HCT116 (cell line): ENCODE measurements at regions not wholly inside any gene's neighbourhood (a gene's known extent, or its start where the extent isn't known, plus 50 kb on each side); places are given as distances from the start of the nearest gene placed in this dataset.

Experiments used
- CEBPB ChIP-seq: IDR thresholded peaks from 2 replicates; pipeline ENCODE4 v1.6.1; 2012; ENCODE audit warnings: low read depth
- CTCF ChIP-seq, 3 experiments: fragments of 200-600 bp in 1 of 3; sonication (generic) in 1 of 3; IDR thresholded peaks in 2 of 3; conservative IDR thresholded peaks in 1 of 3; 2 replicates each; pipeline ENCODE4 v1.5.1; 2012 to 2017; ENCODE audit warnings: low read depth in 2 of 3, low read length in 2 of 3, antibody characterized with exemption in 1 of 3, borderline replicate concordance in 1 of 3, control low read depth in 1 of 3, mild to moderate bottlenecking in 1 of 3, mixed read lengths in 1 of 3, mixed run types in 1 of 3, moderate library complexity in 1 of 3; ENCODE audit not compliant: insufficient read depth in 1 of 3
- MAX ChIP-seq: IDR thresholded peaks from 2 replicates; pipeline ENCODE4 v1.6.1; 2012
- POLR2A ChIP-seq: IDR thresholded peaks from 2 replicates; pipeline ENCODE4 v1.7.0; 2011; ENCODE audit warnings: borderline replicate concordance; ENCODE audit not compliant: insufficient read depth, insufficient read length; ENCODE audit errors: extremely low read depth
- TCF7L2 ChIP-seq: IDR thresholded peaks from 2 replicates; pipeline ENCODE4 v1.7.0; 2011; ENCODE audit warnings: borderline replicate concordance, inconsistent platforms; ENCODE audit not compliant: insufficient read depth, insufficient read length; ENCODE audit errors: extremely low read depth
- ZNF274 ChIP-seq: fragments of 200-500 bp; sonication (Bioruptor generic); IDR thresholded peaks from 2 replicates; pipeline ENCODE4 v1.6.1; 2014; ENCODE audit warnings: mild to moderate bottlenecking, low read depth, low read length, inconsistent platforms

DNA sequence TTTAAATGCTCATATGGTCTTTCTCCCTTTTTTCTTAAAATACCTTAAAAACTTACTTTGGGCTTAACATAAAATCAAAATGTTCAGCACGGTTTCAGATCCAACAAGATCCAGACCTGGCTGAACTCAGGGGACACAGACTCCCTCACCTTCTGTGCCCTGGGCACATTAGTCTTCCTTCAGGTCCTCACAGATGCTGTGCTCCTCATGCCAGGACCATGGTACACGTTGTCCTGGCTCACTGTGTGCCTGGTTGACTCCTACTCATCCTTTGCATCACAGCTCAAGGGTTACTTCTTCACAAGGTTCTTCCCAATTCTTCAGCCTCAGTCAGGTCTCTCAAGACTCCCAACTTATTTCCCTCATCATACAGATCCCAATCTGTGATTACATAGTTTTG, 73.6 kb upstream of the TCF21 start:
- TF ChIP-seq POLR2A: no peak
- no peak for TF ChIP-seq CTCF (IDR thresholded peaks at IDR 0.05 in 2 of 3, conservative IDR thresholded peaks at IDR 0.05 in 1 of 3; ENCODE audit: borderline replicate concordance in 1 of 3, insufficient read depth in 1 of 3, low read depth in 2 of 3, low read length in 2 of 3)
- no peak for TF ChIP-seq ZNF274
- TF ChIP-seq MAX: no peak
- no peak for TF ChIP-seq TCF7L2
- TF ChIP-seq CEBPB: no peak
